Amniotic epithelial cell (primary cell): ENCODE measurements at regions not wholly inside any gene's neighbourhood (a gene's known extent, or its start where the extent isn't known, plus 50 kb on each side); places are given as distances from the start of the nearest gene placed in this dataset.
"Not testable (repeated sequence)": the region's sequence is repeated elsewhere in the genome, so short reads cannot be mapped to it uniquely, and the experiment has no call there.

Source experiments
- DNase-seq: peaks from one replicate; pipeline ENCODE4 v3.0.0-alpha.2; 2010; ENCODE audit warnings: low read depth

- DNase-seq: no peak
These were observed 232.8 kb upstream of the MCHR2 start for GRCh38 chr6:100226811-100227210.

- DNase-seq: not testable (repeated sequence)
These were observed 229.9 kb upstream of the MCHR2 start for GRCh38 chr6:100223952-100224351.

GRCh38 chr6:100220543-100220942 is 226.5 kb upstream of the MCHR2 start:
- DNase-seq: no peak

GRCh38 chr6:100217225-100218012 is 223.4 kb upstream of the MCHR2 start:
- peak; percentile 38 for DNase-seq

GRCh38 chr6:100216760-100217159 is 222.7 kb upstream of the MCHR2 start:
- DNase-seq: no peak

- no peak for DNase-seq
These were observed 218.1 kb upstream of the MCHR2 start for GRCh38 chr6:100212131-100212530.

- DNase-seq: no peak
These were observed 216.4 kb upstream of the MCHR2 start for GRCh38 chr6:100210137-100211117.

- peak; percentile 27 for DNase-seq
These were observed 215.5 kb upstream of the MCHR2 start for GRCh38 chr6:100209323-100210136.

GRCh38 chr6:100203400-100203799 is 209.4 kb upstream of the MCHR2 start:
- peak; percentile 95 for DNase-seq

GRCh38 chr6:100202417-100203194 is 208.6 kb upstream of the MCHR2 start:
- peak; percentile 96 for DNase-seq

GRCh38 chr6:100196214-100196982 is 202.4 kb upstream of the MCHR2 start:
- DNase-seq: not testable (repeated sequence)

GRCh38 chr6:100195244-100195643 is 201.2 kb upstream of the MCHR2 start:
- DNase-seq: not testable (repeated sequence)

GRCh38 chr6:100194535-100194934 is 200.5 kb upstream of the MCHR2 start:
- no peak for DNase-seq

GRCh38 chr6:100188754-100189153 is 194.7 kb upstream of the MCHR2 start:
- no peak for DNase-seq

- DNase-seq: no peak
These were observed 192.5 kb upstream of the MCHR2 start for GRCh38 chr6:100186552-100186951.

GRCh38 chr6:100185615-100186014 is 191.6 kb upstream of the MCHR2 start:
- no peak for DNase-seq

GRCh38 chr6:100184473-100184872 is 190.4 kb upstream of the MCHR2 start:
- no peak for DNase-seq

GRCh38 chr6:100182313-100182712 is 188.3 kb upstream of the MCHR2 start:
- DNase-seq: no peak

- DNase-seq: no peak
These were observed 187.3 kb upstream of the MCHR2 start for GRCh38 chr6:100181309-100181708.

GRCh38 chr6:100179576-100179975 is 185.6 kb upstream of the MCHR2 start:
- DNase-seq: no peak
